ENCODE measurements at regions not wholly inside any gene's neighbourhood (a gene's known extent, or its start where the extent isn't known, plus 50 kb on each side); places are given as distances from the start of the nearest gene placed in this dataset.
"Not testable (repeated sequence)": the region's sequence is repeated elsewhere in the genome, so short reads cannot be mapped to it uniquely, and the experiment has no call there.

DNA sequence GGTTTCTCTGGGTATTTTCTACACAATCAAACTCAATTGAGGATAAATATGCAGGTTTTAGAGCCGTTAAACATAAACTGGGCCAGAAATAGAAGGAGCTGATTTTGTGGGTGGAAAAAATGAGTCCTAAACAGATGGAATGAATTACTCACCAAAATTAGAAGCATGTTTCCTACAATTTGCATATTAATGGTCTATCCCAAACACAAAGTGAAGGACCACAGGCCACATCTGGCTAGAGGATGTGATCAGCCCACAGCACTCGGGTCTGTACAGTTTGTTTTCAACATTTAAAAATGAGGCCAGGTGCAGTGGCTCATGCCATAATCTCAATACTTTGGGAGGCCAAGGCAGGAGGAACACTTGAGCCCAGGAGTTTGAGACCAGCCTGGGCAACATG lies 296.3 kb downstream of the PREX1 start:
- intact Hi-C loops (cut with micrococcal nuclease) = no loop called here

DNA sequence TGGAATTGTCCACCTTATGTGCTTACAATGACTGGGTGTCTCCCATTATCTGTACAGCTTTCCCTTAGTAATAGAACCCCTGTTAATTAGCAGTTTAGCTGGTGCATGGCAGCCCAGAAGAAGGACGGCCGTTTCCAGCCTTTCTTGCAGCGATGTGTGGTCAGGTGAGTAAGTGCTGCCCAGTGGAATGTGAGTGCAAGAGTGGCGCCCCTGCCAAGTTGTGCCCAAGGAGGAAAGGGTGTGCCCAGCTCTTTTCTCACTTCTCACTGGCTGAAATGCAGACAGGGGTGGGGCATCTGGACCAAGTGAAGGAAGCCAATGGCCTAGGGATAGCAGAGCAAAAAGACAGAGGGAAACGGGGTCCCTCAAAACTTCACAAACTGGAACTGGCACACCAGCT lies 296.8 kb downstream of the PREX1 start:
- intact Hi-C loops (cut with micrococcal nuclease) = no loop called here

DNA sequence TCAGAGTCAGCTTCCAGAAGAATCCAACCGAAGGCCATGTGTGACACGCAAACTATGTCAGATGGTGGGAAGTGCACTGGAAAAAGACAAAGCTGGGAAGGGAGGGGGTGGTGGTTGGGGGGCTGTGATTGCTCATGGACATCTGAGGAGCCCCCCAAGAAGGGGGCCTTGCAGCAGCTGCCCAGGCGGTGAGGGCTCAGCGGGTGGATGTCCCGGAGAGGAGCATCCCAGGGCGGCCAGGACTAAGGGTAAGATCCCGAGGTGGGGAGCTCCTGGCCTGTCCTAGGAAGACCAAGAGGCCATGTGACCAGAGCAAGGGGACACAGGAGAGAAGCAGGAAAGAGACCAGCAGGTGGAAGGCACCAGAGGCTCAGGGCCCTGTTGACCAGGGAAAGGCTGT lies 299.5 kb downstream of the PREX1 start:
- intact Hi-C loops (cut with micrococcal nuclease) = no loop called here

DNA sequence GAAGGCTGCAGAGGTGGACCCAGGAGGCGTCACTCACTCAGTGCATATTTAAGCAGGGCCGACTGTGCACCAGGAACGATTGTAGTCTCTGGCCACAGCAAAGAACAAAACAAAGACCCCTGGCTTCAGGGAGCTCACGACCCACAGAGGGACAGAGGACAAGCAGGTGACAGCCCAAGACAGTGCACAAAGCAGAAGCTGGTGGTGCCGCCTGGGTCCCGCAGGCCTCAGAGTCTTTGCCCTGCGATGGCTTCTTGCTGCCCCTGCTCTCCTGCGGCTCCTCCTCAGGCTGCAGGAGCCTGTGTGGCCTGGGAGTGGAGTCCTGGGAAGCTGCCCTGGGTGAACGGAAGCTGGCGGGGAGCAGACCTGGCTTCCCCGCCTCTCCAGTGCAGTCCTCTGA lies 300.0 kb downstream of the PREX1 start:
- intact Hi-C loops (cut with micrococcal nuclease) = no loop called here

DNA sequence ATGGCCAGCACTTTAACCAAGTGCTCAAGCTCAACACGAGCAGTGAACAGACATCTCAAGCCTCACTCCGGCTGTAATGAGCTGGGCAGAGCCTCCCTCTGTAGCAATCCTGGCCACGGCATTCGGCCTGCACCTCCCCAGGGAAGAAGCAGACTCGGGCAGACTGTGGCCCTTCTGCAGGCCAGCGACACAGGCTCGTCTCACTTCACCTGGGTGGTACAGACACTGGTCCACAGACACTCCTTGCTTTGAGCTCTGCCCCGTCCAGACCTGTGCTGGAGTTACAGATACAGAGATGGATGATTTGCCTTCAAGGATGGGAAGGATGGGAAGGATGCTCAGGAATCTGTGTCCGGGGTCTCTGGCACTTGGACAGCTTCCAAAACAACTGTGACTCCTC lies 300.9 kb downstream of the PREX1 start:
- intact Hi-C loops (cut with micrococcal nuclease) = no loop called here

DNA sequence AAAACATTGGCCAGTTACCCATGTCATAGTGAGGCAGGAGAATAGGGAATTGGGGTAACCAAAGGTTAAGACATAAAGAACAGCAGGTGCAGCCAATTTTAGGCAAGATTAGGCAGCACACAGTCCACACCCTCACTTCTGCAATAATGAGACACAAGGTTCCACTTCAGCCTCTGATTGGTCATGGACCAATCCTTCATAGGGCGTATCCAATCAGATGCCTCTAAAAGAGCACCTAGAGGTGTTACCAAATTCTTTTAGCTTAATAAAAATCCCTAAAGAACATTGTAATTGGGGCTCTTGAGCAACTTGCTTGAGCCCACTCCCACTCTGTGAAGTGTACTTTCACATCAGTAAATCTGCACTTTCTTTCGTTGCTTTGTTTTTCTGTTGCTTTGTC lies 302.4 kb downstream of the PREX1 start:
- intact Hi-C loops (cut with micrococcal nuclease) = no loop called here

DNA sequence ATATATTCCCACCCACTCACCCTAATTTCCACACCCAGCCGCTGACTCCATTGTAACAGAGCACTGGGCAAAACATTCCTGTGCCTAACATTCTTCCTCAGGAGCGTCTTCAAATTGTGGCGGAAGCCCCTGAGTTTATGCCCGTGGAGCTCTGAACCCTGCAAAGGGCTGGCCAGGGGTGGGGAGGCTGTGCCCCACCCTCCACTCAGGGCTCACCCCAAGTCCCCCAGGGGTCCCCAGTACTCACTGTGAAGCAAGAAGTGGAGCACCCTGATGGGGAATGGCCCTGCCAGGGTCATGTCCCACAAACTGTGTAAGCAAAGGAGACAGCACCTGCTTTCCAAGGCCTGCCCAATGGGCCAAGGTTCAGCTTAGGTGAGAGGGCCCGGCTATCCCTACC lies 303.2 kb downstream of the PREX1 start:
- intact Hi-C loops (cut with micrococcal nuclease) = no loop called here

DNA sequence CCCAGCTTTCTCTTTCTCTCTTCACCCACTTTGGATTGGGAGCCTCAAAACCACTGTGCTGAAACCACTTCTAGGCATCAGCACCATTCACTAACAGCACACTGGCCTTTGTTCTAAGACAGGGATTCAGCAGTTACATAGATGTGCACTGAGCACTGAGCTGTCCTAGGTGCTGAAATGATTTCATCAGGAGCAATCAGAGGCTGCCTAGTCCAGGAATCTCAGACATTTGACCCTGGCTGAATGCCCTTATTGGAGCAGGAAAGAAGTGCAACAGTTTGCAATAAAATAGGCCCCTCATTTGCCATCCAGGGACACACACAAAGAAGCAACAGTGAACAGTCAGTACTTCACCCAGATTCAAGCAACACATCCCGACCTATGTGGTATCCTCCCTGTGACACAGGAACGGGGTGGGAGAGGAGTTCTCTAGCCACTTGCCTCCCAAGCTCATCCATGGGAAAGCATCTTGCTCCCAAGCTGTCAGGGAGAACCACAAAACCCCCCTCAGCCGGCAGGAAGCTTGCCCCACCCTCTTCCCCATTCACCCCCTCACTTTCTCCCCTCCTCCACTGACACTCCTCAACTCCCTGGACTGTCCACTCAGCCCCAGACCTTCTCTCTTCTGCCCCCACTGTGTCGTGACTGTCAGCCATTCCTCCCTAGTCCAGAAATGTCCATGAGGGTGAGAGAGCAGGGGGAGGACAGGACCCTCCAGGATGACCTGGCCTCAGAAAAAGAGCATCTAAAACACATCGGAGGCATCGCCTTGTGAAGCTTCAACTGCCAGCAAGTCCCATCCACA lies 304.4 kb downstream of the PREX1 start:
- intact Hi-C loops (cut with micrococcal nuclease) = no loop called here

DNA sequence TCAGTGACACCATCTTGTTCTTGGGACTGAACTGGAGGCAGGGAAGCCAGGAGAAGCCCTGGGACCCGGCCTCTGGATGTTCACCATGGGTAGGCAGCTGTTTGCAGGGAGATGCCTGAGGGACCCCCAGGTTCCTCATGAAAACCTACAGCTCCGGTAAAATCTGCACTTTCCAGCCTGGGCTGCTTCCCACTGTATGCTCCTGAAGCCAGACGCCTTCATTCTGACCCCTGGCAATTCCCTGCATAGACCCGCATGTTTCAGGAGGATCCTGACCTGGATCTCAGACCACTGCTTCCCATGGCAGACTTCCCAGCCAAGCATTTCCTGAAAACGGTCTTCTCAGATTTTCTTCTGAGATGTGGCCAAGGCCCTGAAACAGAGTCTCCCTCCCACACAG lies 306.7 kb downstream of the PREX1 start:
- intact Hi-C loops (cut with micrococcal nuclease) = no loop called here

DNA sequence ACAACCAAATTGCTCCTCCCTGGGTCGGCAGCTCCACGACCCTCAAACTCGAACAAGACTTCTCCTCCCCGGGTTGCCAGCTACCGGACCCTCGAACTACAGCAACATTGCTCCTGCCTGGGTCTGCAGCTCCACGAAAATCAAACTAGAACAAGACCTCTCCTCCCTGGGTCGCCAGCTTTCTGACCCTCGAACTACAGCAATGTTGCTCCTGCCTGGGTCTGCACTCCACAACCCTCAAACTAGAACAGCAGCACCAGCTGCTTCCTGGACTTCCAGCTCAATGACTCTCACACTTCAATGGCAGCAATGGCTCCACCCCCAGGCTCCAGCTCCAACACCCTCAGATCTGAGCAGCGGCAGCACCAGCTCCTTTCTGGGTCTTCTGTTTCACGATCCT lies 311.6 kb downstream of the PREX1 start:
- intact Hi-C loops (cut with micrococcal nuclease) = loop anchor here (5.0 kb wide), 1 partner anchor 624 kb away; no protein-coding TSS in a partner anchor

DNA sequence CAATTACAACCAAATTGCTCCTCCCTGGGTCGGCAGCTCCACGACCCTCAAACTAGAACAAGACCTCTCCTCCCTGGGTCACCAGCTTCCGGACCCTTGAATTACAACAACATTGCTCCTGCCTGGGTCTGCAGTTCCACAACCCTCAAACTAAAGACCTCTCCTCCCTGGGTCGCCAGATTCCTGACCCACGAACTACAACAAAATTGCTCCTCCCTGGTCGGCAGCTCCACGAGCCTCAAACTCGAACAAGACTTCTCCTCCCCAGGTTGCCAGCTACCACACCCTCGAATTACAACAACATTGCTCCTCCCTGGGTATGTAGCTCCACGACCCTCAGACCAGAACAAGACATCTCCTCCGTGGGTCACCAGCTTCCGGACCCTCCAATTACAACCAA lies 313.2 kb downstream of the PREX1 start:
- intact Hi-C loops (cut with micrococcal nuclease) = not testable (repeated sequence)

DNA sequence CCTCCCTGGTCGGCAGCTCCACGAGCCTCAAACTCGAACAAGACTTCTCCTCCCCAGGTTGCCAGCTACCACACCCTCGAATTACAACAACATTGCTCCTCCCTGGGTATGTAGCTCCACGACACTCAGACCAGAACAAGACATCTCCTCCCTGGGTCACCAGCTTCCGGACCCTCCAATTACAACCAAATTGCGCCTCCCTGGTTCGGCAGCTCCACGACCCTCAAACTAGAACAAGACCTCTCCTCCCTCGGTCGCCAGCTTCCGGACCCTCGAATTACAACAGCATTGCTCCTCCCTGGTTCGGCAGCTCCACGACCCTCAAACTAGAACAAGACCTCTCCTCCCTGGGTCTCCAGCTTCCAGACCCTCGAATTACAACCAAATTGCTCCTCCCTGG lies 315.3 kb downstream of the PREX1 start:
- intact Hi-C loops (cut with micrococcal nuclease) = not testable (repeated sequence)

DNA sequence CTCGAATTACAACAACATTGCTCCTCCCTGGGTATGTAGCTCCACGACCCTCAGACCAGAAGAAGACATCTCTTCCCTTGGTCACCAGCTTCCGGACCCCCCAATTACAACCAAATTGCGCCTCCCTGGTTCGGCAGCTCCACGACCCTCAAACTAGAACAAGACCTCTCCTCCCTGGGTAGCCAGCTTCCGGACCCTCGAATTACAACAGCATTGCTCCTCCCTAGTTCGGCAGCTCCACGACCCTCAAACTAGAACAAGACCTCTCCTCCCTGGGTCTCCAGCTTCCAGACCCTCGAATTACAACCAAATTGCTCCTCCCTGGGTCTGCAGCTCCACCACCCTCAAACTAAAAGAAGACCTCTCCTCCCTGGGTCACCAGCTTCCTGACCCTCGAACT lies 322.7 kb downstream of the PREX1 start:
- intact Hi-C loops (cut with micrococcal nuclease) = not testable (repeated sequence)

DNA sequence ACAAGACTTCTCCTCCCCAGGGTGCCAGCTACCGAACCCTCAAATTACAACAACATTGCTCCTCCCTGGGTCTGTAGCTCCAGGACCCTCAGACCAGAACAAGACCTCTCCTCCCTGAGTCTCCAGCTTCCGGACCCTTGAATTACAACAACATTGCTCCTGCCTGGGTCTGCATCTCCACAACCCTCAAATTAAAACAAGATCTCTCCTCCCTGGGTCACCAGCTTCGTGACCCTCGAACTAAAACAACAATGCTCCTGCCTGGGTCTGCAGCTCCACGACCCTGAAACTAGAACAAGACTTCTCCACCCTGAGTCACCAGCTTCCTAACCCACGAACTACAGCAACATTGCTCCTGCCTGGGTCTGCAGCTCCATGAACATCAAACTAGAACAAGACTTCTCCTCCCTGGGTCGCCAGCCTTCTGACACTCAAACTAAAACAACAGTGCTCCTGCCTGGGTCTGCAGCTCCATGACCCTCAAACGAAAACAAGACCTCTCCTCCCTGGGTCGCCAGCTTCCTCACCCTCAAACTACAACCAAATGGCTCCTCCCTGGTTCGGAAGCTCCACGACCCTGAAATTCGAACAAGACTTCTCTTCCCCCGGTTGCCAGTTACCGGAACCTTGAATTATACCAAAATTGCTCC lies 324.5 kb downstream of the PREX1 start:
- intact Hi-C loops (cut with micrococcal nuclease) = loop anchor here (5.0 kb wide), 1 partner anchor 606 kb away; no protein-coding TSS in a partner anchor

DNA sequence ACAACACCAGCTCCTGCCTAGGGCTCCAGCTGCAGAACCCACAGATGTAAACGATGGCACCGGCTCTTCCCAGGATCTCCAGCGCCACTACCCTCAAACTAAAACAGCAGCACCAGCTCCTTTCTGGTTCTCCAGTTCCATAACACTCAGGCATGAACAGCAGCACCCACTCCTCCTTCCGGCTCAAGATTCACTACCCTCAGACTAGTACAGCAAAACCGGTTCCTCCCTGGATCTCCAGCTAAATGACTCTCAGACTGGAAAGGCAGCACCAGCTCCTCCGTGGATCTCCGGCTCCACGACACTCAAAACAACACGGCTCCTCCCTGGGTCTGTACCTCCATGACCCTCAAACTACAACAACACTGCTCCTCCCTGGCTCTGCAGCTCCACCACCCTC lies 325.0 kb downstream of the PREX1 start:
- intact Hi-C loops (cut with micrococcal nuclease) = loop anchor here (5.0 kb wide), 1 partner anchor 605 kb away; no protein-coding TSS in a partner anchor

DNA sequence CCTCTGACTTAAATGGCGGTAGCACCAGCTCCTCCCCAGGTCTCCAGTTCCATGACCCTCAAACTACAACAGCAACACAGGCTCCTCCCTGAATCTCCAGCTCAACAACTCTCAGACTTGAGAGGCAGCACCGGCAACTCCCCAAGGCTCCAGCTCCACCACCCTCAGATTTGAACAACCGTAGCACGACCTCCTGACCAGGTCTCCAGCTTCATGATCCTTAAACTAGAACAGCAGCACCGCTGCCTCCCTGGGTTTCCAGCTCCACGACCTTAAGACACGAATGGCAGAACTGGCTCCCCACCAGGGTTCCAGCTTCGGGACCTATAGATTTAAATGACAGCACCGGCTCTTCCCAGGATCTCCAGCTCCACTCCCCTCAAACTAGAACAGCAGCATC lies 325.8 kb downstream of the PREX1 start:
- intact Hi-C loops (cut with micrococcal nuclease) = loop anchor here (5.0 kb wide), 1 partner anchor 605 kb away; no protein-coding TSS in a partner anchor

DNA sequence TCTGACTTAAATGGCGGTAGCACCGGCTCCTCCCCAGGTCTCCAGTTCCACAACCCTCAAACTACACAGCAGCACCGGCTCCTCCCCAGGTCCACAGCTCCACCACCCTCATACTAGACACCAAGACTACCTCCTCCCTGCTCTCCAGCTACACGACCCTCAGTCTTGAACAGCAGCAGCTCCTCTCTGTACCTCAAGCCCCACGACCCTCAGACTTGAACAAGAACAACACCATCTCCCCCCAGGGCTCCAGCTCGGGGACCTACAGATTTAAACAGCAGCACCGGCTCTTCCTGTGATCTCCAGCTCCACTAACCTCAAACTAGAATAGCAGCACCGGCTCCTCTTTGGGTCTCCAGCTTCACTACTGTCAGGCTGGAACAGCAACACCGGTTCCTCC lies 326.9 kb downstream of the PREX1 start:
- intact Hi-C loops (cut with micrococcal nuclease) = loop anchor here (5.0 kb wide), 1 partner anchor 604 kb away; no protein-coding TSS in a partner anchor

DNA sequence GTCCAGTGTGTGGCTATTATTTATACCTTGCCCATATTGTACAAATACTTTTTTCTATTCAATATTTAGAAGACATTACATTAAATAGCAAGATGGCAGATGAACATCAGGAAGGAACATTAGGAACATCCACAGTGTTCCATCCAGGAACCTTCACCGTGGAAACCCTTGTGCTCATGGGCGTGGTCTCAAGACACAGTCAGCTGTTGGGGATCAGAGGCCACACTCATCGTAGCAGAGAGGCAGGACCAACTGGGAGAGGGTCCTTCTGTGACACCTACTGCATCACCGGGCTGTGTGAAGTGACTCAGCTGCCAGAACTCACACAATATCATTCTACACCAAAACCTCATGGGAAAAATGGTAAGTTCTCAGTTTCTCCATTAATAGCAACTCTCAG lies 328.9 kb downstream of the PREX1 start:
- intact Hi-C loops (cut with micrococcal nuclease) = not testable (repeated sequence)

DNA sequence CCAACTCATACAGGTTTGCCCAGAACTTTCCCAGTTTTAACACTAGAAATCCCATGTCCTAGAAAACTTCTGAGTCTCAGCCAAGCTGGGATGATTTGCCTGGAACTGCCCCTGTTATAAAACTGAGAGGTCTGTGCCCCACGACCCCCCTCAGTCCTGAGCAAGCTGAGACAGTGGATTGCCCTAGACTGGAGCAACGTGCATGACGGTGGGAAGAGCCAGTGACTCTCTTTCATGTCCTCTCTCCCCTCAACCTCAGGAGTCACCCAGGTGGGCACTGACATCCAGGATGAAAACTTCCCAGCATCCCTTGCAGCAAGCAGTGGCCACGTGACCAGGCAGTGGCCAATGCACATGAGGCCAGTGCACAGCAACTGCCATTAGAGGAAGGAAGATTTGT lies 329.7 kb downstream of the PREX1 start:
- intact Hi-C loops (cut with micrococcal nuclease) = not testable (repeated sequence)

DNA sequence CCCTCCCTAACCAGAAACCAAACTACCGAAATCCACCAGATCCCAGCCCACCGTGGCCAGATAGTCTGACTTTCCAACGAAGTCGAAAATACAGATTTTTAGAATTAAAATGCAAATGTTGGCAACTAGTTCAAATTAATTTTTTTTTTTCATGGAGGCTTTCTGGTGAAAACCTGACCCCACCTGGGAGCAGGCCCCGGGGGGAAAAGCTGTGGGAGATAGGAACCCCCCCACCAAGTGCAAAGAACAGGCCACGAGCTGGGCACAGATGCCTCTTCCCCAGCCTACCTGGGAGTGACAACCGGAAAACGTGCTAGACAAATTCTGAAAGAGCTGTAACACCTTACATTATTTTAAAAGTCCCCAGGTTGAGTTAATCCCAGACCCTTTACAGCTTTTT lies 333.8 kb downstream of the PREX1 start:
- intact Hi-C loops (cut with micrococcal nuclease) = no loop called here

DNA sequence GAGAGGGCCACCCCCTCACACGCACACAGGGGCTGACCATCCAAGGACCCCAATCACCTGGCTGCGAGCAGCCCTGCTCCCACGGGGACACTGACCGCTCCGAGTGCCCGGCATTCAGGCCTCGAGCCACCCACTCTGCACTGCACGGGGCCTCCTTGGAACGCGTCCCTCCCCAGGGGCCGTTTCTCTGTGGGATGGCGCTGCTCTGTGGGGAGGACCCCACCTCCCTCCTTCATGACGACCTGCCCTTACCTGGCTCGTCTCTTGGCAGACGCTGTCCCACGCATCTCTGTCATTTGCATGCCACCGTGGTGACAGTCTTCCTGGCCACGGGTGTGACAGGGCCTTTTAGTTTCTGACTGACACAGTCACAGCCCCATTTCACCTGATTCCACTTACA lies 334.5 kb downstream of the PREX1 start:
- intact Hi-C loops (cut with micrococcal nuclease) = not testable (repeated sequence)

DNA sequence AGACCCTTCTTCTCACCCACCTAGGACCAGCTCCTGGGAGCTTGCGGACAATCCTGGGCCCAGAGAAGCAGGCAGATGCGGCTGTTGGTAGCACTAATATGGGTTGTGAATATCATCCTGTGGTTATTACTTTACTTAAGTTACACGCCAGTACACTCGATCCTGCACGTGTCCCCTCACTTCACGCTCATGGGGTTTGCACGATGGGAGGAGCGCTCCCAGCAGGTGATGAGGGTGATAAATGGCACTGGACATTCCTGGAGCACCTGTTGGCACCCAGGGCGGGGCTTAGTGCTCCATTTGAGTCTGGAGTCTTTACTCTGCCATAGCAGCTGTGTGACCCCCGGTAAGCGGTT lies 335.1 kb downstream of the PREX1 start:
- intact Hi-C loops (cut with micrococcal nuclease) = no loop called here

Data from T-helper 1 cell treated with Interleukin-12 subunit alpha and Interleukin-12 subunit beta and Interleukin-4 antibody, amounts not matched to agents 30 ng/mL and 1 ng/mL, for 36 hours (primary cell).